H1 (cell line): ENCODE measurements at regions not wholly inside any gene's neighbourhood (a gene's known extent, or its start where the extent isn't known, plus 50 kb on each side); places are given as distances from the start of the nearest gene placed in this dataset.

Source experiments
- BRCA1 ChIP-seq: IDR thresholded peaks from 2 replicates; pipeline ENCODE4 v1.6.1; 2012; ENCODE audit warnings: low read depth, low read length, improper control_type of control experiment
- CEBPB ChIP-seq: IDR thresholded peaks from 2 replicates; pipeline ENCODE4 v1.6.1; 2012; ENCODE audit warnings: low read depth, low read length
- CTBP2 ChIP-seq: IDR thresholded peaks from 2 replicates; pipeline ENCODE4 v1.7.0; 2011; ENCODE audit warnings: borderline replicate concordance, mild to moderate bottlenecking, moderate library complexity, mixed read lengths, low read length; ENCODE audit not compliant: insufficient read depth, insufficient read length
- EZH2 ChIP-seq: fragments of 200-600 bp; sonication (generic); IDR thresholded peaks from 2 replicates; pipeline ENCODE4 v1.7.1; 2012; ENCODE audit warnings: low read depth, mild to moderate bottlenecking, moderate library complexity, low read length, inconsistent platforms; ENCODE audit not compliant: severe bottlenecking
- GABPA ChIP-seq: IDR thresholded peaks from 2 replicates; pipeline ENCODE4 v1.6.1; 2011; ENCODE audit warnings: mild to moderate bottlenecking, low read length, moderate library complexity, borderline replicate concordance; ENCODE audit not compliant: insufficient read depth
- SIRT6 ChIP-seq: IDR thresholded peaks from one replicate; pipeline ENCODE4 v1.7.1; 2012; ENCODE audit warnings: low read length, inconsistent platforms
- TEAD4 ChIP-seq: IDR thresholded peaks from 2 replicates; pipeline ENCODE4 v1.6.1; 2012; ENCODE audit warnings: low read depth, low read length, inconsistent platforms, mixed read lengths

DNA sequence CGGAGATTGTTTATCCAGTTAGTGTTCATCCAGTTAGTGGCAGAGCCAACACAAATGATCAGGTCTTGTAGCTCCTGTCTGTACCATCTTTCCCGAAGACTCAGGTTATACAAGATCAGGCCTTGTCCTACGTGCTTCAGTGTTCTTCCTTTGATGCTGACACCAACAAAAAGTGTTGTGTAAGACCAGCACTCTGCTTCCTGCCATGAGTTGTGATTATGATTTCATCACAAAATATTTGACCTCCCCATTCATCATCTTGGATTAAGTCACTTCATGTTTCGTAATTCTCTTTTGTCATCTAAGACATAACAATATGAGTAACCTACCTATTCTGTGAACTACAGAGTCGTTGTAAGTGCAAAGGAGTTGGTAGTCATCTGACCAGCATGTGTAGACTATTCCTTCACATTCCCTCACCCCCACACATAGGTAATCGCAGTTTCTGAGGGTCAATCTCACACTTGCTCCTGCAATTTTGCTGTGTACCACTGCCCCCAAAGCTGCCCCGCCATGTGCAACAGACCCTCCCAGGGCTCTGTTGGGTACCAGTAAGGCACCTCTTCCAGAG, 135.6 kb upstream of the SLC22A23 start (continued):
- no peak for TF ChIP-seq GABPA
- TF ChIP-seq CTBP2: no peak
- no peak for TF ChIP-seq CEBPB
- no peak for TF ChIP-seq EZH2
- TF ChIP-seq SIRT6: no peak
- TF ChIP-seq TEAD4: no peak
- TF ChIP-seq BRCA1: no peak
